ENCODE measurements at regions not wholly inside any gene's neighbourhood (a gene's known extent, or its start where the extent isn't known, plus 50 kb on each side); places are given as distances from the start of the nearest gene placed in this dataset.

DNA sequence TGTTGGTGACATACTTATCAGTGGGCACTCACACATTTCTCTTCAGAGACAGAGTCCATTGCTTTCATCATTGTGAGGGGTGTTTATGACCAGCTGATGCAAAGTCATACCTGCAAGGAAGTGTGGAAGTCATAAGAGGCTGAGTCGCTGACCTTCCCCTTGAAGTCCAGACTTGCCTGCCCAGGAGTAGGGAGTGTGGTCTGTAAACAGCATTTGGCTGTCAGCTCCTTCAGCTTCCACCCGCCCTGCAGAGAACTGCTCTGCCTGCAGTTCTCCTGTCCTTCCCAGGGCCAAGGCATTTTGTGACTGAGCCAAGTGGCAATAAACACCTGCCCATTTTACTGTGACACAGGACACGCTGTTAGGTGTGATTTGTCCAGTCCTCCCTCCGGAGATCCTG is 801.3 kb downstream of the BCL11B start:
- ATAC-seq (no peak), DNase-seq (no peak)
- intact Hi-C loops (cut with DNase I) = no loop called here

DNA sequence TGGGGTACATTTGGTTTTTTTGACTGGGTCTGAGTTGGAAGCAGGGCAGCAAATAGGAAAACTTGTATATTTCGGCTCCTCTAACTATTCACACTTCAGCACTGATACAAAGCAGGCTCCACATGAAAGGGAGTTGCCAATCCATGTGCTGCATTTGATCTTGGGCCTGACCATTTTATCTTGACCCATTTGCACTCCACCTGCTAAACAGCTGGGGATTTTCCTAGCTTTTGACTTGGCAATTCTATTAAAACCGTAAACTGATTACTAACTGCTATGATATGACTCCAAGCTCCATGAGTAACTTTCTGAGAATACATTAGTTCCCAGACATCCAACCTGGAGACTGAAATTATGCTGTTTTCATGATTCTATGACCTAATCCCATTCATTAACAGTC is 797.1 kb downstream of the BCL11B start:
- DNase-seq = no peak
- intact Hi-C loops (cut with DNase I) = no loop called here
- ATAC-seq = no peak

DNA sequence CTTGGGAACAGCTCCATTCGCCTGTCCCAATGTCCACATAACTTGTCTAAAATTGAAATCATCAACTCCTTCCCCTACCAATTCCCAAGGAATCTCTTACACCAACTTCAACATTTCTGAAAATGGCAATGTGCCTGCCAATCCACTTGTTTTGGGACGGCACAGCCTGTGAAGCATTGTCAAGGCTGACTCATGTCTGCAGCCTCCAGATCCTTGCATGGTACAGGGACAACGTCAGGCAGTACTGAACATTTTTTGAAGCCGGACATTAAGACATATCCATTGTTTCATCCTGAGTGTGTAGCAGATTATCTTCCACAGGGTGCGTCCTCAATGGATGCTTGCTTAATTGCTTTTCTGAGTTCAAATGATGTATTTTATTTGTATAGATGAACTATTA is 794.1 kb downstream of the BCL11B start:
- intact Hi-C loops (cut with DNase I) = no loop called here
- no peak for ATAC-seq

DNA sequence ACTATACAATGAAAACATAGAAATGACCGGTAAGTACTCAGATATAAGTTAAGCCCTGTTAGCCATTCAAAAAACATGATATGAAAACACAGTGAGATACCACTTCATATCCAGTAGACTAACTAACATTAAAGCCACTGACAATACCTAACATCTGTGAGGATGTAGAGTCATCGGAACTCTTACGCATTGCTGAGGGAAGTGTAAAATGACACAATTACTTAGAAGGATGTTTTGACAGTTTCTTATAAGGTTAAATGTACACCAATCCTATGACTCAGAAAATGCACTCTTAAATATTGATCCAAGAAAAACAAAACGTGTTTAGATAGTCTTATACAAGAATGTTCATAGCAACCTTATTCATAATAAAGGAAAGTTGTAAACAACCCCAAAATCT is 782.9 kb downstream of the BCL11B start:
- ATAC-seq = no peak
- intact Hi-C loops (cut with DNase I) = no loop called here
- no peak for DNase-seq

More for the DNA sequence above, 794.1 kb downstream of the BCL11B start:
- no peak for DNase-seq

DNA sequence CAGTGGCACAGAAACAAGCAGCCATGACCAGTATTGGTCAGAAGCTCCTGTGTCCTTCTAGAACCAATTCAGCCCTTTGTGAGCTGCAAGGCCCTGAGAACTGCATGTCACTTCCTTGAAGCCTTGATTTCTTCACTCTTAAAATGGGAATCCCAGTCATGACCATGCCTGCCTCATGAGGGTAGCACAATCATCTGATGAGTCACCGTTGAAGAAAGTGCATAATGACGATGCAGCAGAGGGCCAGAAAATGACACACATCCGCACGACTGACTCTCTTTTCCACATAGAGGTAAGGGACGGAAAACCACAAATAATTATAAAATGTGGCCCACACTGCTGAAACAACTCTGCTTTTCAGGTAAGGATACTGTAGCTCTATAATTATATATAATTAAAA is 777.4 kb downstream of the BCL11B start:
- ATAC-seq = no peak
- intact Hi-C loops (cut with DNase I) = no loop called here
- DNase-seq = no peak

DNA sequence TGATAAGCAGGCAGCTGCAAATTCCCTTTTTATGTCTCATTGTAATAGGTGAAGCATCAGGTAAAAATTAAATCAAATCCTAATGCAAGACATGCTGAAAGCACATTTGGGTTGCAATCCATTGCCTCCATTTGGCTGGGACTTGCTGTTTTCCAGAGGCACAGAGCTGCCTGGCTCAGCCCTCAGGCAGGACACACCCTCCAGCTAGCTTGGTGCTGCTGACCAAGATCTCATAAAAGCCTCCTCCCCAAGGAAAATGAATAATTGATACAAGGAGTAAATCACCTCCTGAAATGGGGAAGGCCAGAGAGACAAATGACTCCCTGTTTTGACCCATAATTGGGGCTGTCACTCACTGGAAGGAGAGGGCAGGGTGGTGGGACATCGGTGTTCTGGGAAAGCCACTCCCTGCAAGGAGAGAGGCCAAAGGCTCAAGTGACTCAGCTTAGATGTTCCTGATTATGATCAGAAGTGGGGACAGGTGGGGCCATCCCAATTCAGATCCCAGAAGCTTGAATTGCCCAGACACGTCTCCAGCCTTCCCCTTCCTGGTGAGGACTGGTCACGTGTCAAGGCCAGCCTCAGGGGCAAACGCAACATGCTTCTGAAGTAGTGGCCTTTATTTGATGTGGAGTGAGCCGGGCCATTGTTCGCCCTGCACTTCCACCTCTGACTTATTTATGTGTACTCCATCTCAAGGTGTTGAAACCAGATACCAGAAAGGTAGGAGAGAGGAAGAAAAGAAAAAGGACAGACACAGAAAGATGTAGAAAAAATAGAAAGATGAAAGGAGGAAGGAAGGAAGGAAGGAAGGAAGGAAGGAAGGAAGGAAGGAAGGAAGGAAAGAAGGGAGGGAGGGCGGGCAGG is 773.7 kb downstream of the BCL11B start:
- intact Hi-C loops (cut with DNase I) = no loop called here
- DNase-seq = no peak
- no peak for ATAC-seq

DNA sequence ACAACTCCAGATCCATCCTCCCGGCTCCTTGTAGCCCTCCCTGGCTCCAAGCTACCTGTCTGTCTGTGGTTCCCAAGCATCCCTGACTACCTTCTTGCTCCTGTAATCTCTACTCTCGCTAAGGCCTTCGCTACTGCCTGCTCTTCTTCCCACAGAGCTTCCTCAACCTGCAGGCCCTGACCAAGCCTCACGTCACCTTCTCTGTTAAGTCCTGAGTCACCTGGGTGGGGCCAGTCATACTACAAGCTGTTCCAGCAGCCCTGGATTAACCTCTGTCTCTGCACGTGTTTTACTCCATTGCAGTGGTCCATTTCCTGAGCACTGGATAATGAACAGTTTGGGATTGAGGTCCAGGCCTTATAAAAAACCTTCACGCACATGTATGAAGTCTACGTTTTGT is 770.7 kb downstream of the BCL11B start:
- DNase-seq (no peak), ATAC-seq (no peak)
- intact Hi-C loops (cut with DNase I) = no loop called here

DNA sequence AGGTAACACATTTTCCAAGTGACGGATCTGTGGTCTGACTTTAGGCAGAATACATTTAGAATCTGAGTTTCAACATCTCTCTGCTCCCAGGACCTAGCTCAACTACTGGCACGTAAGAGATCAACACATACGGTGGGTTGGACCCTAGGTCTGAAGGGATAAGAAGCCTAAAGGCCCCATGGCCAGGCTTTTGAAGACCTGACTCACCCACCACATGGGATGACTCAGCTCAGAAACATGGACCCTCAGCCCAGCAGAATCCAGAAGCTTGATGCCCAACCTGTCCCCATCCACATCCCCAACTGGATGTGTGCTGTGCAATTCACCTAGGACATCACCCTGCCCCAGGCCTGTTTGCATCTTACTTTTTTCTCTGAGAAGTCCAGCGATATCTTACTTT is 770.2 kb downstream of the BCL11B start:
- ATAC-seq (no peak), DNase-seq (no peak)
- intact Hi-C loops (cut with DNase I) = no loop called here

DNA sequence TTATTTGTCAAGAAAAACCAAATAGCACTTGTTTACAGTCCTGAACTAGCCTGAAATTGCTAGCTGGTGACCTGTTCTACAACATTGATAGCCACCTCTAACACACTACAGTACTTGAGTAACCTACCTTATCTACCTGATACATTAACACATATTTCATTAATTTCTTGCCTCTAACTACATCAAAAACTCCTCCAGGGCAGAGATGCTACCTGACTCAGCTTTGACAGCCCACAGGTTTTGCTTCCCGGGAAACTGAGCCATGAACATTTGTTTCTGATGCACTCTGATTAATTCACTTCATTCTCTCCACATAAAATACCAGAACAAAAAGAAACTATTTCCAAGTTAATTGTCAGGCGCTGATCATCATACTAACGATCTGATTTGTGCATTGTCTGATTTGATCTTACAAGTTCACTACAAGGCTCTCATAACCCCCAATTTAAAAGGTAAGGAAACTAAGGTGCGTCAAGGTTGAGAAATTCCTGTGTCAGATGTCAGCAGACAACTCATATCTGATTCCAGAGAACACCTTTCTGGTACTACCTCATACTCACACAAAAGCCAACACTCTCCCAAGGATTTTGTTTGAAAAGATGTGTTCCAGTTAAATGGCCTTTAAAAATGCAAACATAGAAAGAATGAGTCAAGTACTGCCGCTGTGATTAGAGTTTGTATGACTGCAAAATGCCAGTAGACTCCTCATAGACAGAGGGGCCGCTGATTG is 768.7 kb downstream of the BCL11B start:
- DNase-seq = no peak
- no peak for ATAC-seq
- intact Hi-C loops (cut with DNase I) = no loop called here

DNA sequence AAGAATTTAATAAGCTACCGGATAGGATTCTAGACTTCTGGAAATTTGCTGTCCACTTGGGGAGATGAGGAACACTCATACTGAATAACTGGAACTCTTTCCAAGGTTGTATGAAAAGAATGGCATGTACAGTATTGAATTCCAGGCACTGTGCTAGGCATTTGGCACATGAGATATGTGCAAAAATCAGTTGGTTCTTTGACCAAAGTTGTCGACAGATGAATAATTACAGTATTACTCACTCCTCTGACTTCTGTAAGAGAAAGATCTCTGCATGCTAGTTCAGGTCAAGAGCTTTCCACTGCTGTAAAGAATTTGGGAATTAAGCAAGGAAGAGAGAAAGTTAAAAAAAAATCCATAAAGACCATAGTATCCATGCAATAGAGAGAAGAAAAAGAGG is 764.7 kb downstream of the BCL11B start:
- intact Hi-C loops (cut with DNase I) = no loop called here
- DNase-seq = no peak
- no peak for ATAC-seq

DNA sequence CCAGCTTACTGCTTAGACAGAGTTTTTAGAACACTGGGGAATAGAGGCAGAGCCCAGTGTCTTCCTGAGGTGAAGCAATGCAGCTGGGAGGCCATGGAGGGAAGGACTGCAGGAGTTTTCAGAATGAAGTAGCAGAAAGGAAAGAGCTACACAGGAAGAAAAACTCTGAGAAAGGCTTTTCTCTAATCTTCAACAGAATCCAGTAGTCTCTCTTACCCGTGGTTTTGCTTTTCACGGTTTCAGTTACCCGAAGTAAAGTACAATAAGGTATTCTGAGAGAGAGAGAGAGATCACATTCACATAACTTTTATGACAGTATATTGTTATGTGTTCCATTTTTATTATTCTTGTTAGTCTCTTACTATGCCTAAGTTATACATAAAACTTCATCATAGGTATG is 761.6 kb downstream of the BCL11B start:
- ATAC-seq (no peak), DNase-seq (no peak)
- intact Hi-C loops (cut with DNase I) = no loop called here

DNA sequence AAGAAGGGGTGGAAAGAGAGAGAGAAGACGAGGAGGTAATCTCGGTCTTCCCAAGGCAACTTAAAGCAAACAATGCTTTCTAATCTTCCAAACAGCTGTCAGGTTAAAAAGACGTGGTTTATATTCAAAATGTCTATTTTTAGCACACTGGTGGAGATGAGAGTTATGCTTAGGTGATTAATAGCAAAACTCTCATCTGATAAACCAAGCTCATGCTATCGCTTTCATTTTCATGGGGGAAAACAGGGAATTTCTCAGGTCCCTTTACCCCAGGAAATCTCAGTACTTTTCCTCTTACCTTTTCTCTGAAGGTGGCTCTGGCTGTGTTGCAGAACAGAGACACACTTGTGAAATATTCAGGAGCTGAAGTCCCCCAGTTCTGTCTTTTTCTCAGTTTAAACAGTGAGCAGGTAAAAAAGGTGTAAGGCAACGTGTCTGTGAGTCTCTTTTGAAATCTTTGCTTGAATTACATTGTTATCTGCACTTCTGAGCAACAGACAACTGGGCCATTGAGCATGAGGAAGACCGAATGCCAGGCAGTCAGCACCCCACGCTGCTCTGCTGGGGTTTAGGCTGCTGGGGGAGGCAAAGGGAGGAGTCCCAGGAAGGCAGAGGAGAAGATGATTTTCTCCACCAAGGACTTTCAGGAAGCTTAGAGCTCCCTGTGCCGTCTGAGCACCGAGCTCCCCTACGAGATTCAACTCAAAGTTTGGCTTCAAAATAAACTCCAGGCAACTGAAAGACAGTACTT is 759.3 kb downstream of the BCL11B start:
- DNase-seq = no peak
- no peak for ATAC-seq
- intact Hi-C loops (cut with DNase I) = no loop called here

DNA sequence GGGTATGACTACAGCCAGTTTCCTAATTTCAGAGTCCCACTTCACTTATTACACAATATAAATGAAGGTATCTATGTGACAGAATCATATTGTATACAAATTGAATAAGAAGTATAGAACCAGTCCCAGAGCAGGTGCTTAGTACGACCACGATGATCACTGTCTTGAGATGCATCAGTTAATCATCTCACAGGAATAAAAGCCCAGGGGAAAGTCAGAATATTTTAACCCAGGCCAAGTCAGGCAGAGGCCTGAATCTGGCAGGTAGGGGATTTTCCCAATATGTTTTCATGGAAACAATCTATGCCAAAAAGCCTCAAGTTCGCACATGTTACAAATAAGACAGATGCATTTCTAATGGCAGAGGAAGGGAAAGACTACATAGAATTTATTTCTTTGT is 758.4 kb downstream of the BCL11B start:
- intact Hi-C loops (cut with DNase I) = no loop called here
- DNase-seq = no peak
- no peak for ATAC-seq

DNA sequence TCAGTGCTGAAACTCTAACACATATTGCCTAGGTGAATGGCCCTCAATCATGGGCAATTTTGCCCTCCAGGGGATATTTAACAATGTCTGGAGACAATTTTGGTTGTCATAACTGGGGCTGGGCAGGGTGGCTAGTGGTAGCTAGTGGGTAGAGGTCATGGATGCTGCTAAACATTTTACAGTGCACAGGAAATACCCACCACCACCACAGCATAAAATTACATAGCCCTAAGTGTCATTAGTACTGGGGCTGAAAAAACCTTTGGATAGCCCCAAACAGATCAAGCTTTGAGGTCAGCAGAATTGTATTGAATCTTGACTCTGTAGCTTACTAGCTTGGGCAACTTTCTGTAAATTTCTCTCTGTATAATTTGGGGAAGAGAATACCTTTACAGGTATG is 758.0 kb downstream of the BCL11B start:
- DNase-seq = no peak
- no peak for ATAC-seq
- intact Hi-C loops (cut with DNase I) = no loop called here

DNA sequence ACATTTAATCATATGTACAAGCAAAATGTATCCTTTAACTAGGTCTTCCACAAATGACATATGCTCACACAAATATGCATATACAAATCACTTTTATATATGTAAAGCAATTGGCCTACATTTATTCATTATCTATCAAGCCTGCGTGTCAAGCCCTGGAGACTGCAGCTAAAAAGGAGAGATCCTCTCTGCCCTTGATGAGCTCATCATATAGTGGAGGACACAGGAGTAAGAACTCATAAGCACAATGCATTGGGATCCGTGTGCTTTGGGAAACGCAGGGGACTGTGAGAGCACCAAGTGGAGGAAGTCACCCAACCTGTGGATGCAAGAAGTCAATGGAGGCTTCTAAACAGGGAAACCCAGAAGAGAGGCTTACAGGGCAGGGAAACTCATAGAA is 735.7 kb downstream of the BCL11B start:
- intact Hi-C loops (cut with DNase I) = no loop called here
- no peak for DNase-seq
- no peak for ATAC-seq

DNA sequence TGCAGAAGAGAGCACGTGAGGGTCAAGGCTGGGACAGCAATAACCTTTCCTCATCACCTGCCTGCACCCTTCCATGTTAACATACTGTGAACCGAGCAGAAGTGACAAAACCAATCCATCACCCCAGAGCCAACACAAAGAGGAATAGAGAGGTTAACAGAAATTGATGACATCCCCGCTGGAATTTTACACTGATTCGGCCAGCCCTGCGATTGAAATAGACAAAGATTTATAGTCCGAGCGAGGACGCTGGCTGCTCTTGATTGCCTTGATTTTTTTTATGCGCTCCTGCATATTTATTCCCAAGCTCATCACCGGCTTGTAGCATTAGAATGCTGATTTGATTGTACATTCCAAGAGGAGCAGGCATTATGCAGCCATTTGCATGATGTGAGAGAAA is 729.7 kb downstream of the BCL11B start:
- intact Hi-C loops (cut with DNase I) = no loop called here
- DNase-seq = no peak
- no peak for ATAC-seq

DNA sequence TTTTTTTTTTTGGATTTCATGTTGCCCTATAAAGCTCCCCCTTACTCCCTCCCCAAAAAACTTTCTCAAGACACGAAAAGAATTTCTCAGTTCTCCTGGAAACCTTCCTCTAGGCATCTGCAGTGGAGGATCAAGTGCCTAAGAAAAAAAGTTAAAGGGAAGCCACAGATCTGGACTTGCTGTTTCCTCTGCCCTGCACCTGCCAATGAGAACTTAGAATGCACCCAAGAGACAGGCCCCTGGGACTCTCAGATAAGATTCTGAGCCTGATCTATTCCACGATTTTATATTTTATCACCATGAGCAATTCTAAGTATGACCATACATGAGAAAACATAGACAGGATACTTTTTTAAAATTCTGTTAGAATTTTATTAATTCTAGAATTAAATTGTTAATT is 728.9 kb downstream of the BCL11B start:
- no peak for DNase-seq
- intact Hi-C loops (cut with DNase I) = no loop called here
- no peak for ATAC-seq

DNA sequence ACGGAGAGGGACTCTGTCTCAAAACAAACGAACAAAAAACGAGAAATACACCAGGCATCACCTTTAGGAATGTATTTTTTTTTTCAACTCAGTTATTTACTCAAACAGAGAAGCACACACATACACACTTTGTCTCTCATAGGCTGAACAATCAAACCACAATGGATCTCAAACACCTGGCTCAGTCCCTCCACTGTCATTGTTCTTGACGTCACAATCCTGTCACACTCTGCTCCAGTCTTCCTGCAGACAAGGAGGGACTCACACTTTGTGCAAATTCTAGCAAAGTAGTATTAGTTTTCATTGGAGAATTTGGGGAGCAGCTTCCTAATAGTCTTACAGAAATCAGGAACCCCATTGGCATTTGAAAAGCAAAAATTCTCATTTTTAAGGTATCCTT is 727.8 kb downstream of the BCL11B start:
- DNase-seq = no peak
- intact Hi-C loops (cut with DNase I) = no loop called here
- no peak for ATAC-seq

DNA sequence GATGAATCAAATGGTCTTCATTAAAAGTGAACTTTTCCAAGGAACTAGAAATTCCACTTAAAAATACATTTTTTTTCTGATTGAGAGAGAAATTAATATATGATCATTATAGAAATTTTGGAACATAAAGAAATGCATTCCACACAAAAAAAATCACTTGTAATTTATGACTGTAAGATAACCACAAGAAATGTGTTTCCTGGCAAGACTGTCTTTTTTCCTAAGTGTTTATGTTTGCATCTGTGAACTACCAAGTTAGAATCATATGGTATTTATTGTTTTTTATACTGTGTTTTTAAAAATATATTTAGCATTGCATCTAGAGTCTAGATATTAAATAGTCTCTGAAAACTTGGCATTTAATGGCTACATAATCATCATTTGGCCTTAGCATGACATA is 726.8 kb downstream of the BCL11B start:
- no peak for DNase-seq
- ATAC-seq = no peak
- intact Hi-C loops (cut with DNase I) = no loop called here

DNA sequence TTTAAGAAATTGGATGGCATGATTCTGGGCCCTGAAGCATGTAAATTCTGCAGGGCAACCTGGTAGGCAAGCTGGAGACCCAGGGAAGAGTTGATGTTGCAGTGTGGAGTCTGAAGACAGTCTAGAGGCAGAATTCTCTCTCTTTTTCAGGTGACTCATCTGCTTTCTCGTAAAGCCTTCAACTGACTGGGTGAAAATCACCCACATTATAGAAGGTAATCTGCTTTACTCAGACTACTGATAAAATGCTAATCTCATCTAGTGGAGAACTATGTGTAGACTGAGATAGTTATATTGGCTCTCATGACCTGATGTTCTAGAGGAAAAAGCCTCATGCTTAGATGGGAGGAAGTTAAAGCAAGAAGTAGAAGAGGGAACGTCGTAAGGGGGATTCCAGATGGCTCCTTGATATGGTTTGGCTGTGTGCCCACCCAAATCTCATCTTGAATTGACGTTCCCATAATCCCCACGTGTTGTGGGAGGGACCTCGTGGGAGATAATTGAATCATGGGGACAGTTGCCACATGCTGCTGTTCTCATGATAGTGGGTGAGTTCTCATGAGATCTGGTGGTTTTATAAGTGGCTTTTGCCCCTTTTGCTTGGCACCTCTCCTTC is 723.8 kb downstream of the BCL11B start:
- intact Hi-C loops (cut with DNase I) = no loop called here
- ATAC-seq (no peak), DNase-seq (no peak)

Measured in left cardiac atrium (tissue), 4 donors.